CD4-positive, CD25-positive, alpha-beta regulatory T cell (primary cell): ENCODE measurements at regions not wholly inside any gene's neighbourhood (a gene's known extent, or its start where the extent isn't known, plus 50 kb on each side); places are given as distances from the start of the nearest gene placed in this dataset.
"Not testable (repeated sequence)": the region's sequence is repeated elsewhere in the genome, so short reads cannot be mapped to it uniquely, and the experiment has no call there.

Source experiments
- ATAC-seq, 2 donors: fragments of 150-1000 bp; cut with Tn5 transposase; one replicate each; pipeline ENCODE4 v1.10.0; 2021; ENCODE audit warnings: low read depth in 2 of 2, moderate number of reproducible peaks in 2 of 2, moderate library complexity in 1 of 2
- DNase-seq, 3 donors: peaks; one replicate each; pipeline versions ENCODE4 v3.0.0 to v3.0.0-alpha.2; 2012 to 2022; ENCODE audit warnings: mixed read lengths in 1 of 3
- H3K27ac ChIP-seq: one replicate; pipeline ENCODE4 v1.7.0; 2013; ENCODE audit warnings: mild to moderate bottlenecking, low read length; ENCODE audit not compliant: insufficient read depth, poor library complexity, severe bottlenecking
- H3K27me3 ChIP-seq: one replicate; pipeline ENCODE4 v1.7.0; 2013; ENCODE audit warnings: low read length; ENCODE audit not compliant: control insufficient read depth, insufficient read depth
- H3K36me3 ChIP-seq: one replicate; pipeline ENCODE4 v1.7.0; 2013; ENCODE audit warnings: mild to moderate bottlenecking, low read length, moderate library complexity; ENCODE audit not compliant: control insufficient read depth, insufficient read depth
- H3K4me1 ChIP-seq: 2 replicates; pipeline ENCODE4 v1.7.0; 2013; ENCODE audit warnings: mild to moderate bottlenecking, low read length; ENCODE audit not compliant: insufficient read depth, control insufficient read depth, poor library complexity, severe bottlenecking
- H3K4me3 ChIP-seq: one replicate; pipeline ENCODE4 v1.7.0; 2013; ENCODE audit warnings: low read depth, mild to moderate bottlenecking, low read length, moderate library complexity
- H3K9me3 ChIP-seq, 2 experiments: 1 replicate in 1 of 2; 2 replicates in 1 of 2; pipeline ENCODE4 v1.7.0; 2013; ENCODE audit warnings: low read length in 2 of 2, mild to moderate bottlenecking in 1 of 2, moderate library complexity in 1 of 2; ENCODE audit not compliant: control insufficient read depth in 2 of 2
- H3K27ac Mint-ChIP-seq, 3 donors: one replicate each; pipeline ENCODE4 v1.8.0; 2020 to 2022; ENCODE audit warnings: mild to moderate bottlenecking in 3 of 3, mixed read lengths in 3 of 3, moderate library complexity in 2 of 3
- H3K27me3 Mint-ChIP-seq: one replicate; pipeline ENCODE4 v1.8.0; 2022; ENCODE audit warnings: mild to moderate bottlenecking, mixed read lengths
- H3K36me3 Mint-ChIP-seq: one replicate; pipeline ENCODE4 v1.8.0; 2020; ENCODE audit warnings: mixed read lengths
- H3K4me1 Mint-ChIP-seq, 4 donors: one replicate each; pipeline ENCODE4 v1.8.0; 2020 to 2022; ENCODE audit warnings: mixed read lengths in 4 of 4, mild to moderate bottlenecking in 1 of 4
- H3K4me3 Mint-ChIP-seq, 4 donors: one replicate each; pipeline ENCODE4 v1.8.0; 2020 to 2022; ENCODE audit warnings: mild to moderate bottlenecking in 4 of 4, mixed read lengths in 4 of 4, moderate library complexity in 3 of 4
- H3K9me3 Mint-ChIP-seq, 7 donors: one replicate each; pipeline ENCODE4 v1.8.0; 2020 to 2022; ENCODE audit warnings: mixed read lengths in 7 of 7, mild to moderate bottlenecking in 3 of 7, moderate library complexity in 2 of 7

DNA sequence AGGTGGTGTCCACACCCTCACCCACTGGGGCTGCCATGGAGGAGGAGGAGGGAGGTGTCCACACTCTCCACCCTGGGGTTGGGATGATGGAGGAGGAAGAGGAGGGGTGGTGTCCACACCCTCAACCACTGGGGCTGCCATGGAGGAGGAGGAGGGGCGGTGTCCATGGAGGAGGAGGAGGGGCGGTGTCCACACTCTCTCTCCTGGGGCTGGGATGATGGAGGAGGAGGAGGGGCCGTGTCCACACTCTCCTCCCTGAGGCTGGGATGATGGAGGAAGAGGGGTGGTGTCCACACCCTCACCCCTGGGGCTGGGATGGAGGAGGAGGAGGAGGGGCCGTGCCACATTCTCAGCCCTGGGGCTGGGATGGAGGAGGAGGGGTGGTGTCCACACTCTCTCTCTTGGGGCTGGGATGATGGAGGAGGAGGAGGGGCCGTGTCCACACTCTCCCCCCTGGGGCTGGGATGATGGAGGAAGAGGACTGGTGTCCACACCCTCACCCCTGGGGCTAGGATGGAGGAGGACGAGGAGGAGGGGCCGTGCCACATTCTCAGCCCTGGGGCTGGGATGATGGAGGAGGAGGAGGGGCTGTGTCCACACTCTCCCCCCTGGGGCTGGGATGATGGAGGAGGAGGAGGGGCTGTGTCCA, 231.7 kb downstream of the CRLF2 start:
- H3K27ac Mint-ChIP-seq: no peak overlapping the region
- DNase-seq (no peak), ATAC-seq (no peak)
- peaks cover 0 to 13% (median 1%) of the 10 kb centered on the region in 4 donors for H3K4me1 Mint-ChIP-seq
- Histone ChIP-seq H3K4me1 (no peaks in the 10 kb centered on the region), H3K27ac (no peak overlapping the region), H3K9me3 (no peaks in the 10 kb centered on the region), H3K4me3 (no peak overlapping the region), H3K27me3 (no peaks in the 10 kb centered on the region), H3K36me3 (no peaks in the 10 kb centered on the region)
- peaks cover 23% of the 10 kb centered on the region for H3K27me3 Mint-ChIP-seq
- no peak overlapping the region for H3K4me3 Mint-ChIP-seq
- no peaks in the 10 kb centered on the region for H3K36me3 Mint-ChIP-seq
- peaks cover 0 to 13% (median 2%) of the 10 kb centered on the region in 7 donors for H3K9me3 Mint-ChIP-seq

DNA sequence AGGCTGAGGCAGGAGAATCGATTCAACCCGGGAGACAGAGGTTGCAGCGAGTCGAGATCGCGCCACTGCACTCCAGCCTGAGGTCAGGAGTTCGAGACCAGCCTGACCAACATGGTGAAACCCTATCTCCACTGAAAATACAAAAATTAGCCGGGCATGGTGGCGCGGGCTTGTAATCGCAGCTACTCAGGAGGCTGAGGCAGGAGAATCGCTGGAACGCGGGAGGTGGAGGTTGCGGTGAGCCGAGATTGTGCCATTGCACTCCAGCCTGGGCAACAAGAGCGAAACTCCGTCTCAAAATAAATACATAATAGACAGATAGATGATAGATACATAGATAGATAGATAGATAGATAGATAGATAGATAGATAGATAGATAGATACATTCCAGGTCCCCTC, 233.3 kb downstream of the CRLF2 start:
- peaks cover 23% of the 10 kb centered on the region for H3K27me3 Mint-ChIP-seq
- ATAC-seq: not testable (repeated sequence)

DNA sequence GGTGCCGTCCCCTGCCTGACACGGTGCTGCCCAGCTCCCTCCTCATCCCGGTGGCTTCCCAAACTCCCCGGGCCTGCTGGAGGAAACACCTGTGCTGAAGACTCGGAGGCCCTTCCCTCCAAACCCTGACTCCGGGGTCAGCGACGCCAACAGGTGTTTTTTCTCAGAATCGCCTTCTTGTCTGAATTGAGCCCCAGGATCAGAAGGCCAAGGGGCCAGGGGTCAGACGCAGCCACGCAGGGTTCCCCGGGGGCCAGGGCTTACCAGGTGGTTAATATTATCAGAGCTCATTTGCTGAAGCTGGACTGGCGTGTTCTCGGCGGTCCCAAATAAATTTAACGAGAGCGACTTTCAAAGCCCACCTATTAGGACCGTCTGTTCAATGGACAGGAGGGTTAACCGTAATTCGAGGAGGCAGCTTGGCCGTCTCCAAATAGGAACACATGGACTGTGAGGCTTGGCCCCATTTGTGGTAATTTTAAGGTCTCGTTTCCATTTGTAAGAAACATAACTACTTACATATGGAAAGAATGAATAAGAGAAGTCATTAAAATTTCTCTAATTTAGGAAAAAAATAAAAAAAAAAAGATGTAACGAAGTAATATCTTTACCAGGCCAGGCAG, 239.3 kb downstream of the CRLF2 start:
- ATAC-seq (no peak), DNase-seq (no peak)
- H3K27me3 ChIP-seq: no peaks in the 10 kb centered on the region
- no peak overlapping the region for H3K27ac Mint-ChIP-seq
- no peak overlapping the region for H3K4me3 ChIP-seq
- no peaks in the 10 kb centered on the region for H3K36me3 ChIP-seq
- no peaks in the 10 kb centered on the region for H3K4me1 Mint-ChIP-seq
- no peaks in the 10 kb centered on the region for H3K36me3 Mint-ChIP-seq
- H3K4me3 Mint-ChIP-seq: no peak overlapping the region
- H3K27ac ChIP-seq: no peak overlapping the region
- no peaks in the 10 kb centered on the region for H3K27me3 Mint-ChIP-seq
- no peaks in the 10 kb centered on the region for H3K9me3 ChIP-seq
- H3K9me3 Mint-ChIP-seq: peaks cover 0 to 8% (median 1%) of the 10 kb centered on the region in 7 donors
- no peaks in the 10 kb centered on the region for H3K4me1 ChIP-seq

More for the DNA sequence above, 233.3 kb downstream of the CRLF2 start:
- H3K4me3 Mint-ChIP-seq, H3K27ac Mint-ChIP-seq, DNase-seq, H3K27me3 ChIP-seq, H3K4me3 ChIP-seq, H3K9me3 ChIP-seq, H3K36me3 Mint-ChIP-seq, H3K36me3 ChIP-seq, H3K27ac ChIP-seq, H3K4me1 ChIP-seq: not testable (repeated sequence)
- H3K9me3 Mint-ChIP-seq: peaks cover 0 to 12% (median 2%) of the 10 kb centered on the region in 7 donors
- H3K4me1 Mint-ChIP-seq: peaks cover 0 to 13% (median 1%) of the 10 kb centered on the region in 4 donors

DNA sequence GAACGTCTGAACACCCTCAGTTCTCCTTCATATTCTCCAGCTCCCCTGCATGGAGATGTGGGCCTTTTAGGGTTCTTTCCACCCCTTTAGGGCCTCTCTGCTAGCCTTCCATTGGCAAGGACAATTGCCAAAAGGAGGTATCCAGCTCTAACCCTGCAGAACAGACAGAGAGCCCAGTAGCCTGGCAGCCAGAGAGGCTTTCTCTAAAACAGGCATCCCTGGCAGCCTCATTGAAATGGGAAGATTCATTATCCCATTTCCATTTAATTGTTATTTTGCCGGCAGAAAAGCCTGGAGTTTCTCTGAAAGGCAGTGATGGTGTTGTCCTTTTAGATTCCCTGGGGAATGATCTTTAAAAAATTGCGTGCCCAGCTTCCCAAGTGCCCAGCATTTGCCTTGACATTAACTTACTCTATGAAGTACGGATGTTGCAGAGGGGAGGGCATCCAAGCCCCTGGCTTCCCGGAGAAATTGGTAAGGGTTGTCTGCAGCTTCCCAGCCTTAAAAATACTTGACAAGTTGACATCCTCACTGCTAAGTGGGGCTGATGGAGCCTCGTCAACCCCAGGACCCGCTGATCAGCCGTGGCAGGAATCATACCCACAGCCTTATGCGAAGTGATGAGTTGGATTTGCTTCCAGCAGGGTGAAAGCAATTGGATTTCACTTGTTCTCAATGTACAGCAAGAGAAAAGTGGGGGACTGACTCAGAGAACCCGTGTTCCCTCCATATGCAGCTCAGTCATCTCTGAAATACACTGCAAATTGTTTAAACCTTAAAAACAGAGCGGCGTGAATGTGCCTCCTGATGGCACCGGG, 244.1 kb downstream of the CRLF2 start:
- no peak overlapping the region for H3K27ac Mint-ChIP-seq
- H3K27ac ChIP-seq: no peak overlapping the region
- H3K9me3 Mint-ChIP-seq: no peaks in the 10 kb centered on the region
- DNase-seq (no peak), ATAC-seq (no peak)
- no peak overlapping the region for H3K4me3 ChIP-seq
- H3K4me1 ChIP-seq: no peaks in the 10 kb centered on the region
- H3K36me3 ChIP-seq: no peaks in the 10 kb centered on the region
- H3K4me1 Mint-ChIP-seq: peaks cover 0 to 9% (median 2%) of the 10 kb centered on the region in 4 donors
- peaks cover 7% of the 10 kb centered on the region for H3K27me3 Mint-ChIP-seq
- H3K36me3 Mint-ChIP-seq: no peaks in the 10 kb centered on the region
- H3K4me3 Mint-ChIP-seq: no peak overlapping the region
- H3K27me3 ChIP-seq: no peaks in the 10 kb centered on the region
- H3K9me3 ChIP-seq: no peaks in the 10 kb centered on the region

DNA sequence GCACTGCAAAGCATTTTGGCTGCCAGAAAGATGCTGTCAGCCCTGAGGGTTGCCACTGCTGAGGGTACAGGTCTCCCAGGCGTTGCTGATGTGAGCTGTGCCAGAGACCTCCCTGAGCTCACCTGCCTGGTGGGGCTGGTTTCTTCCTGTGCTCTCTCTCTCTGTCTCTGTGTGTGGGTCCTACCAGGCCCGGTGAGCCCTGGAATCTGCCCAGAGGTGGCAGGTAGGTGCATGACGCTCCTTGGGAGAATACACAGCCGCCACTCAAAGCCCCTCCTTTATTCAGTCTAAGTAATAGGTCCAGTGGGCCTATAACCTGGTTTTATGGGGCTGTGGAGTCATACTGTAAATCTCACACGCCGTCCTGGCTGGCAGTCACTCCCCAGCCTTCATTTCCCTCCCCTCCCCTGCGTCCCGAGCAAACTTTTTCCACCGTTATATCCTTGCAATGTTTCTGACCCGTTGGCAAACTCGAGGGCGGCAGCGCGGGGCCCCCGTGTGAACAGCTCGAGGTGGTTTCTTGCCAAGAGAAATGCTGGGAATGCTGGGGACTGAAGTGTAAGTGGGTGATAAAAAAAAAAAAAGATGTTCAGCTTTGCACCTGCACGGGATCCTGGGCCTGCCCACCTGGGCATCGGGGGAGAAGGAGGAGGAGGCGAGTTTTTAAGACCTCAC, 245.9 kb downstream of the CRLF2 start:
- H3K9me3 Mint-ChIP-seq: no peaks in the 10 kb centered on the region

DNA sequence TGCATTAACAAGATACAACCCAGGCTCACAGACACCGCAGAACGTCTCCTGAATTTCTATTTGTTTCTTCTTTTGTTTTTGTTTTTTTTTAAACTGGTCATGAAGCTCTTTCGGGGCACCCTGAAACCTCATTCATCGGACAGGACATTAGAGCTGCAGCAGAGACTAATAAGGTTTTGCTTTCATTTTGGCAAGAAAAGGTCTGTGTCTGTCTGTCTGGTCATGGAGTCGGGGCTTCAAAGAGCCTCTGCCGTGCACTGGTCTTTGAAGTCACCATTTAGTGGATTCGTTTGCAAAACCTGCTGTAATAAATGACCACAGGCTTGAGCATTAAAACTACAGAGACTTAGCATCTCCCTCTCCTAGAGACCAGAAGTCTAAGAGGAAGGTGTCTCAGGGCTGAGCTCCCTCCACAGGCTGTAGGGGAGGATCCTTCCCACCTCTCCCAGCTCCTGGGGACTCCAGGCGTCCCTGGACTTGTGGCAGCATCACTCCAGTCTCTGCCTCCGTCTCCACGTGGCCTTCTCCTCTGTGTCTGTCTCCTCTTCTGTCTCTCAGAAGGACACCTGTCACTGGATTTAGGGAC, 247.5 kb downstream of the CRLF2 start:
- Mint-ChIP-seq H3K4me1 (peaks cover 0 to 9% (median 2%) of the 10 kb centered on the region in 4 donors), H3K4me3 (peak overlapping the region in 3 of 4 donors; percentile 29 to 81 (median 63)), H3K27ac (no peak overlapping the region), H3K36me3 (no peaks in the 10 kb centered on the region), H3K9me3 (no peaks in the 10 kb centered on the region), H3K27me3 (peaks cover 7% of the 10 kb centered on the region)
- Histone ChIP-seq H3K4me1 (no peaks in the 10 kb centered on the region), H3K27me3 (no peaks in the 10 kb centered on the region), H3K36me3 (no peaks in the 10 kb centered on the region), H3K27ac (no peak overlapping the region), H3K4me3 (peak overlapping the region; percentile 35), H3K9me3 (no peaks in the 10 kb centered on the region)
- ATAC-seq (no peak), DNase-seq (no peak)

More for the DNA sequence above, 245.9 kb downstream of the CRLF2 start:
- no peaks in the 10 kb centered on the region for H3K9me3 ChIP-seq
- H3K36me3 ChIP-seq: no peaks in the 10 kb centered on the region
- Mint-ChIP-seq H3K4me3 (peak overlapping the region in 2 of 4 donors; percentile 15 to 31), H3K27me3 (peaks cover 7% of the 10 kb centered on the region), H3K27ac (no peak overlapping the region), H3K36me3 (no peaks in the 10 kb centered on the region), H3K4me1 (peaks cover 0 to 9% (median 2%) of the 10 kb centered on the region in 4 donors)
- no peaks in the 10 kb centered on the region for H3K4me1 ChIP-seq
- DNase-seq: no peak
- H3K27me3 ChIP-seq: no peaks in the 10 kb centered on the region
- no peak overlapping the region for H3K27ac ChIP-seq
- H3K4me3 ChIP-seq: no peak overlapping the region
- ATAC-seq: no peak

DNA sequence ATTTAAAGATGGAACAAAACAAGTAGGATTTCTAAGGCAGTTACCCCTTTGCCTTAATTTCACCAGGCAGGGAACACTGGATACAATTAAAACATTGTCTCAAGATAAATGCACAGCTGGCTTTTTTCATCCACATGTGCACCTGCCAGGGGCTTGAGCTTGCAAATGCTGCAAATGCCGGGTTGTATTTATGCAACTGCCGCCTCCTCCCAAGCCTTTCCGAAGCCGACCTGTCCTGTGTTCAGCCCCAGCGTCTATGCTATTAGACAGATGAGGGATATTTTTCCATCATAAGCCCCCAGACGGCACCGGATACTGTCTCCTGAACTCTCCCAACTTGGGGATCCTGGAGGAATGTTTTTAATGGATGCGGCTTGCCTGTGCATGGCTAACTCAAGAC, 251.6 kb downstream of the CRLF2 start:
- Histone ChIP-seq H3K27me3 (no peaks in the 10 kb centered on the region), H3K27ac (no peak overlapping the region), H3K4me1 (no peaks in the 10 kb centered on the region), H3K9me3 (no peaks in the 10 kb centered on the region), H3K36me3 (no peaks in the 10 kb centered on the region), H3K4me3 (no peak overlapping the region)
- no peak for ATAC-seq
- peaks cover 0 to 8% (median 0%) of the 10 kb centered on the region in 7 donors for H3K9me3 Mint-ChIP-seq
- H3K27me3 Mint-ChIP-seq: no peaks in the 10 kb centered on the region
- no peak overlapping the region for H3K27ac Mint-ChIP-seq
- H3K4me1 Mint-ChIP-seq: peaks cover 0 to 9% (median 2%) of the 10 kb centered on the region in 4 donors
- H3K4me3 Mint-ChIP-seq: no peak overlapping the region
- H3K36me3 Mint-ChIP-seq: no peaks in the 10 kb centered on the region
- DNase-seq: no peak
